ENCODE measurements at regions not wholly inside any gene's neighbourhood (a gene's known extent, or its start where the extent isn't known, plus 50 kb on each side); places are given as distances from the start of the nearest gene placed in this dataset.

GRCh38 chr6:138681627-138682026 is 91.9 kb upstream of the CCDC28A start:
- no peak for TF ChIP-seq CTCF (IDR thresholded peaks at IDR 0.05 in 4 of 5, conservative IDR thresholded peaks at IDR 0.05 in 1 of 5)
- no peak for TF ChIP-seq POLR2A (IDR thresholded peaks at IDR 0.05)
